ENCODE measurements at regions not wholly inside any gene's neighbourhood (a gene's known extent, or its start where the extent isn't known, plus 50 kb on each side); places are given as distances from the start of the nearest gene placed in this dataset.

- Histone ChIP-seq H3K27me3 (ENCODE audit: insufficient read depth in 3 of 3, low read length in 2 of 3) (no peaks in the 10 kb centered on the region), H3K27ac (no peak overlapping the region), H3K4me1 (no peaks in the 10 kb centered on the region), H3K36me3 (ENCODE audit: insufficient read depth in 1 of 2, low read depth in 1 of 2) (no peaks in the 10 kb centered on the region), H3K9me3 (no peaks in the 10 kb centered on the region), H3K4me3 (no peak overlapping the region)
- no peak for TF ChIP-seq CTCF (IDR thresholded peaks at IDR 0.05)
- ATAC-seq (no peak), DNase-seq (no peak)
- intact Hi-C loops (cut with DNase I), result no loop called here
- 84 to 89% (median 86%) methylated on average over 8 of the region's 8 CpGs for WGBS, 3 donors
These were observed 571.4 kb downstream of the RAPGEF2 start for GRCh38 chr4:159674241-159674640.

- no peak for TF ChIP-seq CTCF (IDR thresholded peaks at IDR 0.05)
- intact Hi-C loops (cut with DNase I), result no loop called here
- 5 to 12% (median 5%) methylated on average over 1 of the region's 1 CpG for WGBS, 3 donors
- DNase-seq (no peak), ATAC-seq (no peak)
- Histone ChIP-seq H3K36me3 (ENCODE audit: insufficient read depth in 1 of 2, low read depth in 1 of 2) (no peaks in the 10 kb centered on the region), H3K4me1 (no peaks in the 10 kb centered on the region), H3K27ac (no peak overlapping the region), H3K4me3 (no peak overlapping the region), H3K27me3 (ENCODE audit: insufficient read depth in 3 of 3, low read length in 2 of 3) (no peaks in the 10 kb centered on the region), H3K9me3 (no peaks in the 10 kb centered on the region)
These were observed 574.6 kb downstream of the RAPGEF2 start for GRCh38 chr4:159677521-159677920.

GRCh38 chr4:159682996-159683395, 580.1 kb downstream of the RAPGEF2 start:
- H3K9me3 ChIP-seq, result no peaks in the 10 kb centered on the region
- H3K27me3 ChIP-seq (ENCODE audit: insufficient read depth in 3 of 3, low read length in 2 of 3), result no peaks in the 10 kb centered on the region
- no peak overlapping the region for H3K27ac ChIP-seq
- WGBS, 3 donors, result 91 to 96% (median 92%) methylated on average over 4 of the region's 4 CpGs
- H3K36me3 ChIP-seq (ENCODE audit: insufficient read depth in 1 of 2, low read depth in 1 of 2), result no peaks in the 10 kb centered on the region
- ATAC-seq (no peak), DNase-seq (no peak)
- no peak for TF ChIP-seq CTCF (IDR thresholded peaks at IDR 0.05)
- H3K4me1 ChIP-seq, result no peaks in the 10 kb centered on the region
- intact Hi-C loops (cut with DNase I), result no loop called here
- H3K4me3 ChIP-seq, result no peak overlapping the region

GRCh38 chr4:159684061-159684460, 581.2 kb downstream of the RAPGEF2 start:
- DNase-seq, result no peak
- intact Hi-C loops (cut with DNase I), result no loop called here
- WGBS, 3 donors, result 86 to 96% (median 91%) methylated on average over 1 of the region's 1 CpG
- H3K36me3 ChIP-seq (ENCODE audit: insufficient read depth in 1 of 2, low read depth in 1 of 2), result no peaks in the 10 kb centered on the region
- H3K9me3 ChIP-seq, result no peaks in the 10 kb centered on the region
- H3K4me3 ChIP-seq, result no peak overlapping the region
- no peak overlapping the region for H3K27ac ChIP-seq
- H3K4me1 ChIP-seq, result no peaks in the 10 kb centered on the region
- TF ChIP-seq CTCF (IDR thresholded peaks at IDR 0.05), result no peak
- ATAC-seq, result no peak
- no peaks in the 10 kb centered on the region for H3K27me3 ChIP-seq (ENCODE audit: insufficient read depth in 3 of 3, low read length in 2 of 3)

- DNase-seq (no peak), ATAC-seq (no peak)
- TF ChIP-seq CTCF (IDR thresholded peaks at IDR 0.05), result no peak
- no peaks in the 10 kb centered on the region for H3K4me1 ChIP-seq
- no peak overlapping the region for H3K27ac ChIP-seq
- H3K9me3 ChIP-seq, result no peaks in the 10 kb centered on the region
- WGBS, 3 donors, result 15 to 20% (median 16%) methylated on average over 3 of the region's 3 CpGs
- no peaks in the 10 kb centered on the region for H3K27me3 ChIP-seq (ENCODE audit: insufficient read depth in 3 of 3, low read length in 2 of 3)
- no peaks in the 10 kb centered on the region for H3K36me3 ChIP-seq (ENCODE audit: insufficient read depth in 1 of 2, low read depth in 1 of 2)
- intact Hi-C loops (cut with DNase I), result no loop called here
- H3K4me3 ChIP-seq, result no peak overlapping the region
These were observed 582.6 kb downstream of the RAPGEF2 start for GRCh38 chr4:159685340-159686092.
